ENCODE measurements at regions not wholly inside any gene's neighbourhood (a gene's known extent, or its start where the extent isn't known, plus 50 kb on each side); places are given as distances from the start of the nearest gene placed in this dataset.

GRCh38 chr10:31172925-31173324 lies 141.3 kb upstream of the ZNF438 start:
- H3K9ac ChIP-seq (ENCODE audit: insufficient read depth, low read depth, low read length): no peak overlapping the region
- ChIA-PET POLR2A (no interaction called here), CTCF (ENCODE audit: low intra/inter-chr PET ratio, low total read pairs) (no interaction called here)
- no peak for FAIRE-seq
- TF ChIP-seq POLR2A (IDR thresholded peaks at IDR 0.05; ENCODE audit: insufficient read depth in 1 of 2, low read depth in 2 of 2, low read length in 2 of 2) (no peak), CC2D1A (CRISPR knock-in tag; IDR thresholded peaks at IDR 0.05) (no peak), ZNF235 (CRISPR knock-in tag; IDR thresholded peaks at IDR 0.05; ENCODE audit: borderline replicate concordance) (no peak), YEATS2 (CRISPR knock-in tag; IDR thresholded peaks at IDR 0.05; ENCODE audit: borderline replicate concordance) (no peak), TCF7 (IDR thresholded peaks at IDR 0.05; ENCODE audit: low read depth) (no peak), HNF1A (IDR thresholded peaks at IDR 0.05; ENCODE audit: low read depth) (no peak), HNF1A (CRISPR knock-in tag; IDR thresholded peaks at IDR 0.05; ENCODE audit: borderline replicate concordance) (no peak), ZNF44 (CRISPR knock-in tag; IDR thresholded peaks at IDR 0.05) (no peak), ZC3H13 (CRISPR knock-in tag; IDR thresholded peaks at IDR 0.05) (no peak), ZNF337 (CRISPR knock-in tag; IDR thresholded peaks at IDR 0.05; ENCODE audit: borderline replicate concordance, low read depth) (no peak), ZNF616 (CRISPR knock-in tag; IDR thresholded peaks at IDR 0.05; ENCODE audit: low read depth) (no peak), MEIS2 (CRISPR knock-in tag; IDR thresholded peaks at IDR 0.05) (no peak), ZNF142 (CRISPR knock-in tag; IDR thresholded peaks at IDR 0.05) (no peak)
- TF ChIP-seq, protein P1, sequence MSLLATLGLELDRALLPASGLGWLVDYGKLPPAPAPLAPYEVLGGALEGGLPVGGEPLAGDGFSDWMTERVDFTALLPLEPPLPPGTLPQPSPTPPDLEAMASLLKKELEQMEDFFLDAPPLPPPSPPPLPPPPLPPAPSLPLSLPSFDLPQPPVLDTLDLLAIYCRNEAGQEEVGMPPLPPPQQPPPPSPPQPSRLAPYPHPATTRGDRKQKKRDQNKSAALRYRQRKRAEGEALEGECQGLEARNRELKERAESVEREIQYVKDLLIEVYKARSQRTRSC (CRISPR knock-in tag; IDR thresholded peaks at IDR 0.05; ENCODE audit: low read depth): no peak
- 0% methylated on average over 1 of the region's 1 CpG for WGBS (ENCODE audit: low lambda C conversion rate)
- no peaks in the 10 kb centered on the region for H3K36me3 ChIP-seq (replicated peaks in 1 of 2; ENCODE audit: control insufficient read depth in 1 of 2, insufficient read depth in 2 of 2, low read length in 2 of 2)
- no peak overlapping the region for H2AFZ ChIP-seq (ENCODE audit: low read length)
- no peak overlapping the region for H3K27ac ChIP-seq (ENCODE audit: extremely low read length, insufficient read depth, low read length)
- no peaks in the 10 kb centered on the region for H3K4me1 ChIP-seq (ENCODE audit: insufficient read depth, low read length)
- intact Hi-C loops (cut with micrococcal nuclease; ENCODE audit: unreplicated experiment): no loop called here
- peaks cover 12% of the 10 kb centered on the region for H3K9me3 ChIP-seq (ENCODE audit: low read length)
- in situ Hi-C loops (cut with HindIII; ENCODE audit: extremely low pct_ligation_motif_present, low pct_unique_long_range_greater_than_20kb): no loop called here
- H3K4me3 ChIP-seq (replicated peaks in 1 of 3; ENCODE audit: insufficient read depth in 1 of 3, low read depth in 2 of 3, low read length in 3 of 3): no peak overlapping the region
- BruUV-seq (replicated peaks): no TSS peak
- no peak overlapping the region for H3K4me2 ChIP-seq (ENCODE audit: low read depth, low read length)
- DNase-seq (ENCODE audit: low spot score): no peak
- no peaks in the 10 kb centered on the region for H4K20me1 ChIP-seq (ENCODE audit: insufficient read depth, low read length)
- no peak for ATAC-seq
- no peaks in the 10 kb centered on the region for H3K79me2 ChIP-seq (ENCODE audit: insufficient read depth, low read length)
- H3K27me3 ChIP-seq (ENCODE audit: control insufficient read depth in 1 of 2, insufficient read depth in 2 of 2, low read length in 2 of 2): no peaks in the 10 kb centered on the region; a peak in 1 of 5 replicates
